Adrenal gland (tissue), 9 donors: ENCODE measurements at regions not wholly inside any gene's neighbourhood (a gene's known extent, or its start where the extent isn't known, plus 50 kb on each side); places are given as distances from the start of the nearest gene placed in this dataset.
A peak's percentile ranks its signal among the peaks of the same experiment; 100 is the strongest.

Experiments used
- DNase-seq, 7 donors: peaks; one replicate each; pipeline ENCODE4 v3.0.0-alpha.2; 2019 to 2020
- H3K27ac ChIP-seq, 5 donors: fragments of 200-600 bp; sonication (generic) in 4 of 5; 1 replicate in 3 of 5; 2 replicates in 2 of 5; pipeline versions ENCODE4 v1.5.1 to v1.8.0; 2016 to 2020; ENCODE audit warnings: mild to moderate bottlenecking in 1 of 5
- H3K27me3 ChIP-seq: fragments of 200-600 bp; 2 replicates; pipeline ENCODE4 v1.8.0; 2021
- H3K36me3 ChIP-seq, 2 donors: fragments of 200-600 bp; replicated peaks in 1 of 2; 1 replicate in 1 of 2; 2 replicates in 1 of 2; pipeline versions ENCODE4 v1.5.1 to v1.8.0; 2018 to 2022
- H3K4me1 ChIP-seq, 2 donors: fragments of 200-600 bp; replicated peaks in 1 of 2; 1 replicate in 1 of 2; 2 replicates in 1 of 2; pipeline versions ENCODE4 v1.5.1 to v1.8.0; 2018 to 2021
- H3K4me3 ChIP-seq, 4 donors: fragments of 200-600 bp; sonication (generic) in 3 of 4; one replicate each; pipeline ENCODE4 v1.5.1; 2016 to 2018
- H3K9me3 ChIP-seq, 3 donors: fragments of 200-600 bp; sonication (generic) in 1 of 3; replicated peaks in 1 of 3; 1 replicate in 2 of 3; 2 replicates in 1 of 3; pipeline versions ENCODE4 v1.5.1 to v1.8.0; 2016 to 2021
- CTCF ChIP-seq, 6 experiments: fragments of 450-650 bp in 4 of 6; fragments of 200-600 bp in 2 of 6; sonication (generic) in 1 of 6; IDR thresholded peaks; 1 replicate in 5 of 6; 2 replicates in 1 of 6; pipeline versions ENCODE4 v1.5.1 to v1.8.0; 2016 to 2021; ENCODE audit warnings: antibody characterized with exemption in 6 of 6, mild to moderate bottlenecking in 2 of 6, moderate library complexity in 1 of 6
- POLR2A ChIP-seq, 2 donors: fragments of 450-650 bp; IDR thresholded peaks; one replicate each; pipeline ENCODE4 v1.6.1; 2017; ENCODE audit warnings: antibody characterized with exemption in 2 of 2, mild to moderate bottlenecking in 2 of 2, moderate library complexity in 1 of 2
- WGBS, 4 donors: extraction: QIAGEN DNeasy Blood & Tissue Kit in 2 of 4; methylation state at CpG; one replicate each; pipeline versions ENCODE4 v1.1.5 to v1.1.7; 2013 to 2017; 5-methylcytosine and 5-hydroxymethylcytosine counted together
- intact Hi-C, 2 donors: fragments of 100-400 bp; cut with DNase I; formaldehyde crosslinking; loops; one replicate each; pipeline versions ENCODE4 v1.14.1 to v1.15.0; 2022 to 2023
- donor health status: healthy with polysubstance abuse.
- donor health status: Bipolar disorder and iron deficiency.
- donor health status: DM: yes; HTN: yes; CAD: no.
- donor health status: DM: no; HTN: no; CAD: no.
- donor health status: DM: no; HTN: no; CAD: no.

- no peak overlapping the region for H3K4me3 ChIP-seq
- intact Hi-C loops: no loop called here
- TF ChIP-seq CTCF (IDR thresholded peaks at IDR 0.05) (no peak), POLR2A (IDR thresholded peaks at IDR 0.05) (no peak)
- no peaks in the 10 kb centered on the region for H3K27me3 ChIP-seq
- H3K27ac ChIP-seq: no peak overlapping the region
- no peaks in the 10 kb centered on the region for H3K9me3 ChIP-seq
- no peaks in the 10 kb centered on the region for H3K36me3 ChIP-seq
- 83 to 95% (median 88%) methylated on average over 5 of the region's 5 CpGs for WGBS, 4 donors
- H3K4me1 ChIP-seq: no peaks in the 10 kb centered on the region
- peak in 1 of 7 donors; percentile 6 for DNase-seq
Observed at GRCh38 chr6:168184701-168185100, 105.7 kb upstream of the FRMD1 start.

GRCh38 chr6:168183613-168183970, 104.6 kb upstream of the FRMD1 start:
- Histone ChIP-seq H3K36me3 (no peaks in the 10 kb centered on the region), H3K27ac (no peak overlapping the region), H3K4me3 (no peak overlapping the region), H3K27me3 (no peaks in the 10 kb centered on the region), H3K4me1 (no peaks in the 10 kb centered on the region), H3K9me3 (no peaks in the 10 kb centered on the region)
- no peak for TF ChIP-seq CTCF (IDR thresholded peaks at IDR 0.05)
- no peak for TF ChIP-seq POLR2A (IDR thresholded peaks at IDR 0.05)
- intact Hi-C loops: no loop called here
- WGBS, 4 donors: 70 to 88% (median 75%) methylated on average over 6 of the region's 6 CpGs
- DNase-seq: no peak

- DNase-seq: no peak
- Histone ChIP-seq H3K4me3 (no peak overlapping the region), H3K36me3 (no peaks in the 10 kb centered on the region), H3K4me1 (no peaks in the 10 kb centered on the region), H3K27me3 (no peaks in the 10 kb centered on the region), H3K9me3 (no peaks in the 10 kb centered on the region), H3K27ac (no peak overlapping the region)
- 77 to 86% (median 79%) methylated on average over 22 of the region's 22 CpGs for WGBS, 4 donors
- intact Hi-C loops: no loop called here
- TF ChIP-seq POLR2A (IDR thresholded peaks at IDR 0.05) (no peak), CTCF (IDR thresholded peaks at IDR 0.05) (no peak)
Observed at GRCh38 chr6:168182908-168183612, 104.0 kb upstream of the FRMD1 start.

GRCh38 chr6:168182366-168182765, 103.4 kb upstream of the FRMD1 start:
- Histone ChIP-seq H3K27me3 (no peaks in the 10 kb centered on the region), H3K9me3 (no peaks in the 10 kb centered on the region), H3K4me3 (no peak overlapping the region), H3K36me3 (no peaks in the 10 kb centered on the region), H3K27ac (no peak overlapping the region), H3K4me1 (no peaks in the 10 kb centered on the region)
- WGBS, 4 donors: 71 to 83% (median 77%) methylated on average over 8 of the region's 8 CpGs
- TF ChIP-seq CTCF (IDR thresholded peaks at IDR 0.05): no peak
- TF ChIP-seq POLR2A (IDR thresholded peaks at IDR 0.05): no peak
- intact Hi-C loops: no loop called here
- DNase-seq: no peak
